Ovary (tissue), 7 donors: ENCODE measurements at regions not wholly inside any gene's neighbourhood (a gene's known extent, or its start where the extent isn't known, plus 50 kb on each side); places are given as distances from the start of the nearest gene placed in this dataset.

Experiments used
- DNase-seq, 5 donors: peaks; one replicate each; pipeline ENCODE4 v3.0.0-alpha.2; 2019 to 2020
- H3K27ac ChIP-seq, 2 donors: fragments of 200-600 bp; one replicate each; pipeline versions ENCODE4 v1.5.1 to v1.8.0; 2019 to 2022
- H3K27me3 ChIP-seq: fragments of 200-600 bp; one replicate; pipeline ENCODE4 v1.8.0; 2022
- H3K36me3 ChIP-seq: fragments of 200-600 bp; sonication (generic); one replicate; pipeline ENCODE4 v1.5.1; 2019
- H3K4me1 ChIP-seq: one replicate; pipeline ENCODE4 v1.8.1; 2013; ENCODE audit warnings: mild to moderate bottlenecking, moderate library complexity; ENCODE audit not compliant: insufficient read depth
- H3K4me3 ChIP-seq: fragments of 200-600 bp; sonication (generic); one replicate; pipeline ENCODE4 v1.5.1; 2017
- H3K9me3 ChIP-seq, 2 donors: fragments of 200-600 bp in 1 of 2; sonication (generic) in 1 of 2; one replicate each; pipeline versions ENCODE4 v1.5.1 to v1.8.1; 2013 to 2019; ENCODE audit warnings: mild to moderate bottlenecking in 1 of 2, moderate library complexity in 1 of 2
- EP300 ChIP-seq: sonication (generic); formaldehyde crosslinking; IDR thresholded peaks from one replicate; pipeline ENCODE4 v1.6.1; 2017; ENCODE audit warnings: antibody characterized with exemption
- POLR2A ChIP-seq: fragments of 450-650 bp; IDR thresholded peaks from one replicate; pipeline ENCODE4 v1.6.1; 2017; ENCODE audit warnings: antibody characterized with exemption, mild to moderate bottlenecking, moderate library complexity
- WGBS, 3 donors: extraction: QIAGEN DNeasy Blood & Tissue Kit in 1 of 3; methylation state at CpG; one replicate each; pipeline versions ENCODE4 v1.1.5 to v1.1.7; 2013 to 2017; 5-methylcytosine and 5-hydroxymethylcytosine counted together
- intact Hi-C, 4 donors: fragments of 100-400 bp; cut with DNase I; formaldehyde crosslinking; loops; one replicate each; pipeline versions ENCODE4 v1.11.0 to v1.15.1; 2022 to 2023
- TF ChIP-seq, protein P1 (sequence below), 3 donors: fragments of 450-650 bp in 2 of 3; fragments of 200-600 bp in 1 of 3; IDR thresholded peaks; one replicate each; pipeline versions ENCODE4 v1.5.1 to v1.8.0; 2016 to 2022; ENCODE audit warnings: antibody characterized with exemption in 3 of 3, mild to moderate bottlenecking in 1 of 3
- donor health status: DM: no; HTN: no; CAD: no; lungs with moderate emphysema.
- donor health status: DM: no; HTN: no; CAD: no.
- donor health status: Bipolar disorder and iron deficiency.
- donor health status: DM: no; HTN: no; CAD: no.
- donor health status: DM: yes; HTN: yes; CAD: no.

- WGBS, 3 donors = 34 to 39% (median 38%) methylated on average over 2 of the region's 2 CpGs
- Histone ChIP-seq H3K4me1 (no peaks in the 10 kb centered on the region), H3K27ac (no peak overlapping the region), H3K36me3 (no peaks in the 10 kb centered on the region), H3K9me3 (no peaks in the 10 kb centered on the region), H3K4me3 (no peak overlapping the region), H3K27me3 (no peaks in the 10 kb centered on the region)
- intact Hi-C loops = no loop called here
- no peak for TF ChIP-seq POLR2A
- no peak for TF ChIP-seq EP300
- TF ChIP-seq, protein P1, sequence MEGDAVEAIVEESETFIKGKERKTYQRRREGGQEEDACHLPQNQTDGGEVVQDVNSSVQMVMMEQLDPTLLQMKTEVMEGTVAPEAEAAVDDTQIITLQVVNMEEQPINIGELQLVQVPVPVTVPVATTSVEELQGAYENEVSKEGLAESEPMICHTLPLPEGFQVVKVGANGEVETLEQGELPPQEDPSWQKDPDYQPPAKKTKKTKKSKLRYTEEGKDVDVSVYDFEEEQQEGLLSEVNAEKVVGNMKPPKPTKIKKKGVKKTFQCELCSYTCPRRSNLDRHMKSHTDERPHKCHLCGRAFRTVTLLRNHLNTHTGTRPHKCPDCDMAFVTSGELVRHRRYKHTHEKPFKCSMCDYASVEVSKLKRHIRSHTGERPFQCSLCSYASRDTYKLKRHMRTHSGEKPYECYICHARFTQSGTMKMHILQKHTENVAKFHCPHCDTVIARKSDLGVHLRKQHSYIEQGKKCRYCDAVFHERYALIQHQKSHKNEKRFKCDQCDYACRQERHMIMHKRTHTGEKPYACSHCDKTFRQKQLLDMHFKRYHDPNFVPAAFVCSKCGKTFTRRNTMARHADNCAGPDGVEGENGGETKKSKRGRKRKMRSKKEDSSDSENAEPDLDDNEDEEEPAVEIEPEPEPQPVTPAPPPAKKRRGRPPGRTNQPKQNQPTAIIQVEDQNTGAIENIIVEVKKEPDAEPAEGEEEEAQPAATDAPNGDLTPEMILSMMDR (IDR thresholded peaks at IDR 0.05) = no peak
- no peak for DNase-seq
Observed at GRCh38 chr3:88433568-88433967, 283.8 kb downstream of the C3orf38 start.

DNA sequence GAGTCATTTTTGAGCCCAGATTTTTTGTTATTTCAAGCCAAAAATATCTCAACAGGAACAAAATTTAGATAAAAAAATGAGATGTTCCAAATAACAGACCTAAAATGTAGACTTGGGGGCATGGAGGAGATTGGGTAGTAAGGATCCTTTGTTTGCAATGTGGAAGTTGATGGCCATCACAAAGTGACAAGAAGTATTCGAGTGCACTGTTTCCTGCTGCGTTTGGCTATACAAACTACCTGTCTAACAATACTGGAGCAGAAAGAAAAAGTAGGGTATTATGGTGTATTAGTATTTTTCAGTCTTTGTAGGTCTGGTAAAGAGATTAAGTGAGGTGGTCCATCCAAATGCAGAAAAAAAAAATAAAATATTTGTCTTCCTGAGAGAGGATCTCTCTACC is 284.2 kb downstream of the C3orf38 start:
- H3K27me3 ChIP-seq = no peaks in the 10 kb centered on the region
- no peaks in the 10 kb centered on the region for H3K9me3 ChIP-seq
- no peak for DNase-seq
- intact Hi-C loops = no loop called here
- WGBS, 3 donors = 92 to 95% (median 92%) methylated on average over 2 of the region's 2 CpGs
- H3K36me3 ChIP-seq = no peaks in the 10 kb centered on the region
- TF ChIP-seq POLR2A (no peak), EP300 (no peak)
- TF ChIP-seq, protein P1 (IDR thresholded peaks at IDR 0.05) = no peak
- H3K4me1 ChIP-seq = no peaks in the 10 kb centered on the region
- H3K27ac ChIP-seq = no peak overlapping the region
- no peak overlapping the region for H3K4me3 ChIP-seq

GRCh38 chr3:88440701-88441100 is 290.9 kb downstream of the C3orf38 start:
- intact Hi-C loops = no loop called here
- TF ChIP-seq, protein P1 (IDR thresholded peaks at IDR 0.05) = no peak
- TF ChIP-seq EP300 (no peak), POLR2A (no peak)
- DNase-seq = no peak
- H3K27ac ChIP-seq = no peak overlapping the region
- H3K4me3 ChIP-seq = no peak overlapping the region
- WGBS, 3 donors = 63 to 69% (median 63%) methylated on average over 1 of the region's 1 CpG
- H3K9me3 ChIP-seq = no peaks in the 10 kb centered on the region
- H3K4me1 ChIP-seq = no peaks in the 10 kb centered on the region
- H3K27me3 ChIP-seq = no peaks in the 10 kb centered on the region
- H3K36me3 ChIP-seq = no peaks in the 10 kb centered on the region

- Histone ChIP-seq H3K4me3 (no peak overlapping the region), H3K27ac (no peak overlapping the region), H3K27me3 (no peaks in the 10 kb centered on the region), H3K4me1 (no peaks in the 10 kb centered on the region), H3K36me3 (no peaks in the 10 kb centered on the region), H3K9me3 (no peaks in the 10 kb centered on the region)
- TF ChIP-seq EP300 (no peak), POLR2A (no peak)
- TF ChIP-seq, protein P1 (IDR thresholded peaks at IDR 0.05) = no peak
- no peak for DNase-seq
- intact Hi-C loops = no loop called here
- 11 to 29% (median 14%) methylated on average over 1 of the region's 1 CpG for WGBS, 3 donors
Observed at GRCh38 chr3:88443066-88443465, 293.3 kb downstream of the C3orf38 start.

- no peaks in the 10 kb centered on the region for H3K4me1 ChIP-seq
- H3K27ac ChIP-seq = no peak overlapping the region
- intact Hi-C loops = no loop called here
- no peaks in the 10 kb centered on the region for H3K36me3 ChIP-seq
- H3K27me3 ChIP-seq = no peaks in the 10 kb centered on the region
- no peaks in the 10 kb centered on the region for H3K9me3 ChIP-seq
- TF ChIP-seq EP300 (no peak), POLR2A (no peak)
- TF ChIP-seq, protein P1 (IDR thresholded peaks at IDR 0.05) = no peak
- no peak for DNase-seq
- 33 to 43% (median 40%) methylated on average over 1 of the region's 1 CpG for WGBS, 3 donors
- H3K4me3 ChIP-seq = no peak overlapping the region
Observed at GRCh38 chr3:88444251-88444650, 294.5 kb downstream of the C3orf38 start.
